Hematopoietic multipotent progenitor cell treated with erythropoietin and hydrocortisone succinate and interleukin-3 and kit ligand, for 15 days (in vitro differentiated cells): ENCODE measurements at regions not wholly inside any gene's neighbourhood (a gene's known extent, or its start where the extent isn't known, plus 50 kb on each side); places are given as distances from the start of the nearest gene placed in this dataset.
"Not testable (repeated sequence)": the region's sequence is repeated elsewhere in the genome, so short reads cannot be mapped to it uniquely, and the experiment has no call there.

ENCODE experiments used
- DNase-seq: peaks from one replicate; pipeline ENCODE4 v3.0.0-alpha.2; 2015; ENCODE audit warnings: low spot score

DNA sequence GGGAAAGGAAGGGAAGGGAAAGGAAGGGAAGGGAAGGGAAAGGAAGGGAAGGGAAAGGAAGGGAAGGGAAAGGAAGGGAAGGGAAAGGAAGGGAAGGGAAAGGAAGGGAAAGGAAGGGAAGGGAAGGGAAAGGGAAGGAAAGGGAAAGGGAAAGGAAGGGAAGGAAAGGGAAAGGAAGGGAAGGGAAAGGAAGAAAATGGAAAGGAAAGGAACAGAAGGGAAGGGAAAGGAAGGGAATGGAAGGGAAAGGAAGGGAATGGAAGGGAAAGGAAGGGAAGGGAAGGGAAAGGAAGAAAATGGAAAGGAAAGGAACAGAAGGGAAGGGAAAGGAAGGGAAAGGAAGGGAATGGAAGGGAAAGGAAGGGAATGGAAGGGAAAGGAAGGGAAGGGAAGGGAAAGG lies 526.0 kb downstream of the RMST start:
- not testable (repeated sequence) for DNase-seq

DNA sequence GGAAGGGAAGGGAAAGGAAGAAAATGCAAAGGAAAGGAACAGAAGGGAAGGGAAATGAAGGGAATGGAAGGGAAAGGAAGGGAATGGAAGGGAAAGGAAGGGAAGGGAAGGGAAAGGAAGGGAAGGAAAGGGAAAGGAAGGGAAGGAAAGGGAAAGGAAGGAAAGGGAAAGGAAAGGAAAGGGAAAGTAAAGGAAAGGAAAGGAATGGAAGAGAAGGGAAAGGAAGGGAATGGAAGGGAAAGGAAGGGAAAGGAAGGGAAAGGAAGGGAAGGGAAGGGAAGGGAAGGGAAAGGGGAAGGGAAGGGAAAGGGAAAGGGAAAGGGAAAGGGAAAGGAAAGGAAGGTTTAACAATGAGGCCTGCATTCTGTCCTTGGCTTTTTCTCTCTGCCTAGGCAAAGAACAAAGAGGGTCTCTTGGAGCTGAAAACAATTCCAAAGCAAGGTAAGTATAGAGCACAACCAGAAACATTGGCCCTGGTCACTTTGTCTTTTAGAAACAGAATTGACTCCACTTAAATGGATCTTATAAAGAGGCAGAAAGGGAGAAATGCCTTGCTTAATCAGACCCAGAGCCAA lies 525.9 kb upstream of the TMPO start:
- no peak for DNase-seq

DNA sequence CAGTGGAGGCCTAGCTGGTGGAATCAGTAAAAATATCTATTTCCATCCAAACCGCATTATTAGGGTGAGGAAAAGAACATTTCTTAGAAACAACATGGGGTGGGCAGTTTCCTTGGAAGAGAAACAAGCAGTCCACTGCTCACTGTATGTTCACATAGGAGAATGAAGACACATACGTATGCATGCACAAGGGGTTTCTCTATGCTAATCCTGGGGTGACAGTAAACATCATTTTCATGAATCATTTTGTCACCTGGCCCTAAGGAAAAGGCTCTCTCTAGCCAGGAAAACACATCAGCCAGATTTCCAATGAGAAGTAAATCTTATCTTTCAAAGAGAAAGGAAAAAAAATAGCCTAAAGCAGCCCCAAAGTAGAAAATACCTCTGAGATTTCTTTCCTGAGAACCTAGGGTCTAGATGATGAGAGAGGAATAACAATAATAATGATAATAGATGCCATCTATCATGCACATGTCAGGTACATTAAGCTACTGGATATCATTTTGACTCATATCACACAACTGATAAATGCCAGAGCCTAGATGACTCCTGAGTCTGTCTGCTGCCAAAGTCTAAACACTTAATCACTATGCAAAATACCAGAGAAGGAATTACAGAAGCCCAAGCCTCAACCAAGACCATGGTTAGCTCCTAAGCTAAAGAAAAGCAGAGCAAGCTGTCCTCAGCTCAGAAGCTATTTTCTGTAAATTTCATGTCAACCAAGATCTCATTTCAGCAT lies 520.5 kb upstream of the TMPO start:
- DNase-seq: no peak

GRCh38 chr12:97995559-97995958 lies 519.8 kb upstream of the TMPO start:
- no peak for DNase-seq

DNA sequence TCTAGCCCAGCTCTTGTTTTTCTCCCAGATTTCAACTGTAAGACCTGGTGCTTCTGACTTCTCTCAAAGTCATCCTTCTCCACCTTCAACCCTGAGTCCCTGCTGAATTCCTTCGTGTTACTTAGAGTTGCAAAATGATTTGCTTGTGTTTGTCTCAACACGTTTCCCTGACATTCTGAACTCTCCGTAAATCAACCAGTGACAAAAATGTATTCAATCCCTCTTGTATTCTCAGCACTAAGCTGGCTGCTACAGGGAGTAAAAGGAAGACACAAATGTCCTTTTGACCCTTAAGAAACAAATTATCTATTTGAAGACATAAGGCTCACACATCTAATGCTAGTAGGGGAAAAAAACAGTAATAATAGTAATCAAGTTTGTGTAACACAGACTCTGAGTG lies 514.0 kb upstream of the TMPO start:
- DNase-seq: no peak

DNA sequence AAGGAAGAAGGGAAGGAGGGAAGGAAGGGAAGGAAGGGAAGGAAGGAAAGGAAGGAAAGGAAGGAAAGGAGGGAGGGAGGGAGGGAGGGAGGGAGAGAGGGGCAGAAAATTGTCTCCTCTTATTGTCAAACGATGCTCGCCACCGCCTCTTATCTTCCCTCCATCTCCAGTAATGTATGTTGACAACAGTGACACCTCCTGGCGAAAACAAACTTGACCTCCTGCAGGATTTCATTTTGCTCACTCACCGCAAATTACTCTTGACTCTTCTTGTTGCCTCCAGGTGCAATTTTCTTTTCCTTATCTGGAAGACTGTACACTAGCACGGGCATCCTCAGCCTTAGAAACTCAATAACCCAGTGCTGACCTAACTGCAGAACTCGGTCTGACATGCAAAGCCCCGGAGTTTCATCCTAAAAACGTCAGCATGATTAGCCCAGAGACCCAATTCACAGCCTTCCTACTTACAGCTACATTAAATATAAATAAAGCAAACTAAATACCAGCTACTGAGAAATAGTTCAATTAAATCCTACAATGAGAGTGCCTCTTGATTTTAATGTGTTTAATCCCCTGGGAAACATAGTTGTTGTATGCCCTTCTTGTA lies 512.4 kb upstream of the TMPO start:
- DNase-seq: no peak

- no peak for DNase-seq
Measured at GRCh38 chr12:98007963-98008362, 507.4 kb upstream of the TMPO start.

- DNase-seq: no peak
Measured at GRCh38 chr12:98013560-98013959, 501.8 kb upstream of the TMPO start.

DNA sequence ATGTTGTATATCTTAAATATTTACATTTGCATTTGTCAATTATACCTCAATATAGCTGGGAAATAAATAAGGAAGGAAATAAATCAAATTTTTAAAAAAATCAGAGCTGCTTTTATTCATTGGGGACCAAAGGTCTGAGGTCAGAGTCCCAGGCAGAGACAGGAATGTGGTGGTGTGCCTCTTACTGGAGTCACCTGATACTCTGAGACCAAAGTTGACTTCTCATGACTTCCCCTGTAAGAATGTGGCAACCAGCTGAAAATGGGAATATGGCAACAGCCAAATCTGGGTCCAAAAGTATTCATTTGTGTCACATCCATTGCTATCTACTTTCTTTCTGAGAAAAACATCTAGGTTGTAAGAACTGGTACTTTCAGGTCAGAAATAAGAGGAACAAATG lies 496.6 kb upstream of the TMPO start:
- DNase-seq: no peak

- DNase-seq: no peak
Measured at GRCh38 chr12:98020376-98020775, 495.0 kb upstream of the TMPO start.

DNA sequence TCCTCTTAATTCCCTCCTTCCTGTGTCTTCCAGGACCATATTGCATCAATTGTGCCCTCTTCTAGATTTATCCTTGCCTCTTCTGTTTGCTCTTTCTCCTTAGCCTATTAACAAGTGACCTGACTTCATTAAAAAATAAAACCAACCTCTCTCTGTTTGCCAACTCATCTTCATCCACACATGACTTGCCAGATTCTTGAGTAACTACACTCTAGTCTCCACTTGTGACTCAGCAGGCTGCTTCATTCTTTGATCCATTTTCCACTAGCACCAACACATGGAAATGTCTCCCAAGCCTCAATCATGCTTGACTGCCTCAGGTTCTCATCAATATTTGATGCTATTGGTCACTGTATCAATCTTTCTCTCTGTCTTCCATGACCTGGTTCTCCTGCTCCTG lies 492.4 kb upstream of the TMPO start:
- no peak for DNase-seq

GRCh38 chr12:98037401-98038140 lies 477.8 kb upstream of the TMPO start:
- DNase-seq: no peak

GRCh38 chr12:98042668-98043067 lies 472.7 kb upstream of the TMPO start:
- DNase-seq: no peak

DNA sequence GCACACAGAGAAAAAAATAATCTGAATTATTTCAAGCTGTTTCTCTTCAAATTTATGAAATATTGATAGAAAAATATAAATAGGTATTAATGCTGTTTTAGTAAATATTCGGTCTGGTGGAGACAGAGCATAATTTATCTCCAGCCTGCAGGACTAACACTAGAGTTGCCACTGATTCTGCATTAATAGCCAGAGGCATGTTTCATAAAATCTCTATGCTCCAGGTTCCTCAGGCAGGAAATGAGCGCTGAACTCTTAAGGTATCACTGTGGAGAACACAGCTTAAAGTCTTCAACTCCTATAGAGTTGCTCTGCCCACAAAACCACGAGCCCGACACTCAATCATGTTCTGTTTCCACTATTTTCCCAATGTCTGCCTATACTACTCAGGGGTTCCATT lies 470.0 kb upstream of the TMPO start:
- DNase-seq: no peak

DNA sequence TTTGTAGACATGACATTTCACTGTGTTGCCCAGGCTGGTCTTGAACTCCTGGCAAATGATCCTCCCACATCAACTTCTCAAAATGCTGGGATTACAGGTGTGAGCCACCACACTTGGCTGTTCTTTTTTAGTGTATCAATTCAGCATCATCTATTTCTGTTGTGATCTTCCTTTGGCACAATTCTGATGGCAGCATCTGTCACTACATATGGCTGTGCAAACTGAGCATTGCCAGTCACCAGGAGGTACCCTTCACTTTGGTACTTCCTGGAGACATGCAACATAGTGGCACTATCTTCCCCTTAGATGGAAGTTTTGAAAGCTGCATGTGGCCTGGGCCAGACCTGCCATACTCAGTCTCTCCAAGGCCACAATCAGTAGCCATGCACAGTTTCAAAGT lies 467.1 kb upstream of the TMPO start:
- DNase-seq: no peak

GRCh38 chr12:98053202-98053601 lies 462.2 kb upstream of the TMPO start:
- DNase-seq: no peak

- DNase-seq: no peak
Measured at GRCh38 chr12:98057701-98058100, 457.7 kb upstream of the TMPO start.

DNA sequence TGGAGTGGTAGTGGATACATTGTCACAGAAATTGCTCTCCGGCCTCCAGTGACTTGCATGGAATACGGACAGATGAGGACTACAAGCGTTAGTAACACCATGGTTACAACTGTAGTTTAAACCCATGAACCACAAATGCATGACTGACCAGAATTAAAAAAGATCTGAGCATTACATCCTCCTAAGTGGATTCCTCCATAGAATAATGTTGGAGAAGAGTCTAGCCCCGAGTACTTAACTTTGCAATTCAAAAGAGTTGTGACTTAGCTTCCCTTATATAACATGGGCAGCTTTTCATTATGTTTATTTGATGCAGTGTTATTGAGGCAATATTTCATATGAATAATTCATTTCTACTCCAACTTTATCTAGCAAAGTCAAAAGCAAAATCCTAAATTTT lies 457.2 kb upstream of the TMPO start:
- DNase-seq: no peak

DNA sequence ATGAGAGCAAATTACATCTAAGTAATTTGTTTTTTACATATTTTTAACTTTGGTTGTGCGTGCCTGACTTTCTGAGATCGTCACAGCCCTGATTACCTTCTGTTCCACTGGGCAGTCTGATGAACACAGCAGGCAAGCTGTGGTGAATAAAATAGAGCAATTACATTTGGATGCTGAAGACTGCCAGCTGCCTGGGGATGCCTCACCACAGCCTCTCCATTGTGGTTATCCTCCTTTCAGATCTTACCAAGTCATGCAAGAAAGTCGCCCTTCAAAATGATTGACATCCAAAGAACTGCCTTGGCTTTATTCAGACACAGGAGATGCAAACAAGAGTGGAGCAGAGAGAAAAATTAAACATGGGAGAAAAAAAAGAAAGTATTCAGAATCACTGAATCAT lies 456.6 kb upstream of the TMPO start:
- no peak for DNase-seq

DNA sequence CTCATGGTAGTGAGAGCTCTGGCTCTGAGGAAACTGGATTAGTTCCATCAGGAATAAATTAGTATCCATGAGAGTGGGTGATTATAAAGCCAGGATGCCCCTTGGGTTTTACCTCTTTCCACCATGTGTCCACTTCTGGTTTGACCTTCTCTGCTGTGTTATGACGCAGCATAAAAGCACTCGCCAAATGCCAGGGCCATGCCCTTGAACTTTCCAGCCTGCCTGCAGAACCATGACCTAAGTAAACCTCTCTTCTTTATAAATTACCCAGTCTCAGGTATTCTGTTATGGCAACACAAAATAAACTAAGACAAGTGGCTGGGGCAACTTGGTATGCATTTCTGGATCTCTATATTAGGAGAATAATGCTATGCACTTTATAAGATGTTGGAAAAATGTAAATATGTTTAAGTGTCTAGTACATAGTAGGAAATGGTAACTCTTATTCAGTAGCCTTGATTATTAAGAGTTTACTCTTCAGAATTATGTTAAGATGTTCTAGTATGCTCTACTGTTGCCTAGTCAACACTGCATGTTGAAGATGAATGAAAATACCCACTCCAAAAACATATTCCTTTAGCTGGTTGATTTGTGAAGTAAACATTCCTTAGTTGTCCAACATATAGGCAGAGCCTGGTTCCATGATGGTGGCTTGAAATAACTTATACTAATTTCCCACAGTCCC lies 455.6 kb upstream of the TMPO start:
- no peak for DNase-seq

DNA sequence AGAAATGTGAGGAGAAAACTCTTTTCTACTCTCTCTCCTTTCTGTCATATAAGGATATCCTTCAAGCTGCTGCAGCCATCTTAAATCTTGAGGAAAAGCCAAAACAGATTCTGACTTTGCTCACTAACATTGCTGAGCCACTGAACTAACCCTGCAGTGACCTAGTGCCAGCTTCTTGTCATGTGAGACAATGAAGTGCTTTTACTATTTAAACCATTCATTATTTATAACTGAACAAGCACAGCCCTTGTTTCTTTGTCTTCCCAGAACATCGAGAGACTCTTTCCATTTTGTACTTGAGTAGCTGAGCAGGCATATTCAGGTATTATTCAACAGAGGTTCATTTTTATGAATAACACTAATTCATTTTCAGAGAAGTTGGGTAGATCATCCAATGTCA lies 455.0 kb upstream of the TMPO start:
- no peak for DNase-seq

- DNase-seq: no peak
Measured at GRCh38 chr12:98062464-98063245, 452.7 kb upstream of the TMPO start.
